Hepatocyte (in vitro differentiated cells): ENCODE measurements at regions not wholly inside any gene's neighbourhood (a gene's known extent, or its start where the extent isn't known, plus 50 kb on each side); places are given as distances from the start of the nearest gene placed in this dataset.

Source experiments
- CTCF ChIP-seq: fragments of 200-600 bp; sonication (generic); IDR thresholded peaks from 2 replicates; pipeline ENCODE4 v1.5.1; 2016; ENCODE audit warnings: antibody characterized with exemption, mild to moderate bottlenecking; ENCODE audit not compliant: poor library complexity
- EZH2 ChIP-seq: fragments of 200-600 bp; sonication (generic); IDR thresholded peaks from 2 replicates; pipeline ENCODE4 v1.6.1; 2016; ENCODE audit warnings: antibody characterized with exemption, mild to moderate bottlenecking, borderline replicate concordance
- EZH2phosphoT487 ChIP-seq: fragments of 200-600 bp; sonication (generic); IDR thresholded peaks from one replicate; pipeline ENCODE4 v1.6.1; 2018; ENCODE audit warnings: antibody characterized with exemption, mild to moderate bottlenecking, low read depth, moderate library complexity; ENCODE audit not compliant: unreplicated experiment, severe bottlenecking

GRCh38 chrX:103440621-103441020, 64.3 kb downstream of the BEX3 start:
- no peak for TF ChIP-seq CTCF
- no peak for TF ChIP-seq EZH2phosphoT487
- TF ChIP-seq EZH2 = no peak
